Panc1 (cell line): ENCODE measurements at regions not wholly inside any gene's neighbourhood (a gene's known extent, or its start where the extent isn't known, plus 50 kb on each side); places are given as distances from the start of the nearest gene placed in this dataset.

Experiments used
- ATAC-seq: fragments of 200-7000 bp; cut with Tn5 transposase; 2 replicates; pipeline ENCODE4 v1.9.1; 2020; ENCODE audit warnings: mild to moderate bottlenecking, moderate library complexity
- BruUV-seq: library from RNA; stranded (reverse); fragments of 400-500 nt; replicated peaks from 2 replicates; lab custom pipeline; 2021; lab: Mats Ljungman, UMichigan
- CTCF ChIA-PET: fragments of 300-600 bp; sonication (Branson Sonifier 250); formaldehyde crosslinking; loops from one replicate; lab custom pipeline; 2022; ENCODE audit warnings: antibody characterized with exemption; lab: Charles Lee
- POLR2A ChIA-PET: fragments of 300-600 bp; sonication (Branson Sonifier 250); formaldehyde crosslinking; loops from one replicate; lab custom pipeline; 2022; ENCODE audit warnings: antibody characterized with exemption; lab: Charles Lee
- DNase-seq: peaks from one replicate; pipeline ENCODE4 v3.0.0-alpha.2; 2010; ENCODE audit warnings: low read depth, low spot score
- H3K27ac ChIP-seq: 2 replicates; pipeline ENCODE4 v1.5.1; 2011; ENCODE audit warnings: mild to moderate bottlenecking, low read length, inconsistent platforms
- H3K27me3 ChIP-seq: fragments of 200-500 bp; sonication (Bioruptor generic); 2 replicates; pipeline ENCODE4 v1.6.0; 2014; ENCODE audit warnings: low read length, inconsistent platforms; ENCODE audit not compliant: control insufficient read depth, insufficient read depth
- H3K36me3 ChIP-seq: fragments of 200-500 bp; sonication (Bioruptor generic); 2 replicates; pipeline ENCODE4 v1.5.1; 2014; ENCODE audit warnings: inconsistent platforms, mild to moderate bottlenecking, low read length, moderate library complexity; ENCODE audit not compliant: control insufficient read depth, insufficient read depth
- H3K4me1 ChIP-seq: 2 replicates; pipeline ENCODE4 v1.5.1; 2011; ENCODE audit warnings: inconsistent platforms, mild to moderate bottlenecking, low read length, moderate library complexity; ENCODE audit not compliant: control insufficient read depth, insufficient read depth
- H3K4me3 ChIP-seq, 2 experiments: 2 replicates each; pipeline ENCODE4 v1.5.1; 2011 to 2012; ENCODE audit warnings: low read depth in 2 of 2, low read length in 2 of 2, mild to moderate bottlenecking in 2 of 2, inconsistent platforms in 1 of 2, moderate library complexity in 1 of 2
- H3K9me3 ChIP-seq: fragments of 200-500 bp; sonication (Bioruptor generic); 2 replicates; pipeline ENCODE4 v1.5.1; 2014; ENCODE audit warnings: low read depth, mild to moderate bottlenecking, inconsistent platforms, low read length, moderate library complexity; ENCODE audit not compliant: control insufficient read depth, insufficient read depth
- POLR2AphosphoS5 ChIP-seq: IDR thresholded peaks from 2 replicates; pipeline ENCODE4 v1.6.1; 2012; ENCODE audit warnings: mild to moderate bottlenecking, low read depth, low read length, moderate library complexity
- SIN3A ChIP-seq: IDR thresholded peaks from 2 replicates; pipeline ENCODE4 v1.6.1; 2012; ENCODE audit warnings: low read depth, mild to moderate bottlenecking, low read length, moderate library complexity, borderline replicate concordance; ENCODE audit not compliant: insufficient read depth
- TCF7L2 ChIP-seq: IDR thresholded peaks from 2 replicates; pipeline ENCODE4 v1.6.1; 2011; ENCODE audit warnings: mild to moderate bottlenecking, low read depth, low read length, inconsistent platforms
- in situ Hi-C: cut with HindIII; loops from 2 replicates; pipeline ENCODE4 v1.10.0; 2016; ENCODE audit warnings: low sequenced_read_pairs, low pct_unique_long_range_greater_than_20kb
- intact Hi-C: fragments of 100-400 bp; cut with micrococcal nuclease; formaldehyde crosslinking; loops from one replicate; pipeline ENCODE4 v1.10.0; 2022; ENCODE audit not compliant: unreplicated experiment
- TF ChIP-seq, protein P1 (sequence below): fragments of 450-650 bp; IDR thresholded peaks from 2 replicates; pipeline ENCODE4 v1.5.1; 2017; ENCODE audit warnings: mild to moderate bottlenecking
- TF ChIP-seq, protein P2 (sequence below), 2 experiments: IDR thresholded peaks; 2 replicates each; pipeline ENCODE4 v1.6.1; 2011 to 2012; ENCODE audit warnings: low read depth in 2 of 2, control low read depth in 1 of 2, low read length in 1 of 2, mild to moderate bottlenecking in 1 of 2, moderate library complexity in 1 of 2; ENCODE audit not compliant: insufficient read depth in 1 of 2

DNA sequence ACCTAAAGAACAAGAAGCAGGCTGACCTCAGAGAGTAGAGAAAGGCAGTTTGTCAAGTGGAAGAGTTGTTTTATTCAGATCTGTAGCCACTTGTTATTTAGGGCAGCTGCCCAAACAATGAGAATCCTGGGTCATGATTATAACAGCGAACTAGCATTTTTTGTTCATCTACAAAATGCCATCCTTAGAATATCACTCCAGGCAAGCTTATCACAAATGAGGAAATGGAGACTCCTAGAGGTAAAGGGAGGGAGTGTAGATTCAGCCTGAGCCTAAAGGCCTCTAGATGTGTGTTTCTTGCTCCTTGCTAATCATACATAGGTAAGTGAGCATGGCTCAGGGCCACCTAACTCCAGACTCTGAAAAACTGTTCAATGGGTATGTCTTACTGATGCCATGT, 126.1 kb downstream of the HNMT start:
- CTCF ChIA-PET: no interaction called here
- POLR2A ChIA-PET: no interaction called here
- TF ChIP-seq, protein P1, sequence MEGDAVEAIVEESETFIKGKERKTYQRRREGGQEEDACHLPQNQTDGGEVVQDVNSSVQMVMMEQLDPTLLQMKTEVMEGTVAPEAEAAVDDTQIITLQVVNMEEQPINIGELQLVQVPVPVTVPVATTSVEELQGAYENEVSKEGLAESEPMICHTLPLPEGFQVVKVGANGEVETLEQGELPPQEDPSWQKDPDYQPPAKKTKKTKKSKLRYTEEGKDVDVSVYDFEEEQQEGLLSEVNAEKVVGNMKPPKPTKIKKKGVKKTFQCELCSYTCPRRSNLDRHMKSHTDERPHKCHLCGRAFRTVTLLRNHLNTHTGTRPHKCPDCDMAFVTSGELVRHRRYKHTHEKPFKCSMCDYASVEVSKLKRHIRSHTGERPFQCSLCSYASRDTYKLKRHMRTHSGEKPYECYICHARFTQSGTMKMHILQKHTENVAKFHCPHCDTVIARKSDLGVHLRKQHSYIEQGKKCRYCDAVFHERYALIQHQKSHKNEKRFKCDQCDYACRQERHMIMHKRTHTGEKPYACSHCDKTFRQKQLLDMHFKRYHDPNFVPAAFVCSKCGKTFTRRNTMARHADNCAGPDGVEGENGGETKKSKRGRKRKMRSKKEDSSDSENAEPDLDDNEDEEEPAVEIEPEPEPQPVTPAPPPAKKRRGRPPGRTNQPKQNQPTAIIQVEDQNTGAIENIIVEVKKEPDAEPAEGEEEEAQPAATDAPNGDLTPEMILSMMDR: peak; percentile 59
- TF ChIP-seq SIN3A: no peak
- Histone ChIP-seq H3K27me3 (no peaks in the 10 kb centered on the region), H3K4me3 (no peak overlapping the region), H3K9me3 (no peaks in the 10 kb centered on the region), H3K27ac (no peak overlapping the region), H3K36me3 (no peaks in the 10 kb centered on the region), H3K4me1 (no peaks in the 10 kb centered on the region)
- in situ Hi-C loops (no loop called here), intact Hi-C loops (loop anchor here (1.0 kb wide), 1 partner anchor 143 kb away; no protein-coding TSS in a partner anchor)
- DNase-seq (peak; percentile 27), ATAC-seq (peak; percentile 73)
- no TSS peak for BruUV-seq

- in situ Hi-C loops: no loop called here
Observed at GRCh38 chr2:138093455-138093854, 129.2 kb downstream of the HNMT start.

GRCh38 chr2:138094031-138094430, 129.8 kb downstream of the HNMT start:
- ATAC-seq (no peak), DNase-seq (no peak)
- Histone ChIP-seq H3K4me1 (no peaks in the 10 kb centered on the region), H3K27ac (no peak overlapping the region), H3K9me3 (no peaks in the 10 kb centered on the region), H3K27me3 (no peaks in the 10 kb centered on the region), H3K36me3 (no peaks in the 10 kb centered on the region), H3K4me3 (no peak overlapping the region)
- in situ Hi-C loops (no loop called here), intact Hi-C loops (no loop called here)
- ChIA-PET CTCF (no interaction called here), POLR2A (no interaction called here)
- BruUV-seq: no TSS peak
- TF ChIP-seq, protein P2, sequence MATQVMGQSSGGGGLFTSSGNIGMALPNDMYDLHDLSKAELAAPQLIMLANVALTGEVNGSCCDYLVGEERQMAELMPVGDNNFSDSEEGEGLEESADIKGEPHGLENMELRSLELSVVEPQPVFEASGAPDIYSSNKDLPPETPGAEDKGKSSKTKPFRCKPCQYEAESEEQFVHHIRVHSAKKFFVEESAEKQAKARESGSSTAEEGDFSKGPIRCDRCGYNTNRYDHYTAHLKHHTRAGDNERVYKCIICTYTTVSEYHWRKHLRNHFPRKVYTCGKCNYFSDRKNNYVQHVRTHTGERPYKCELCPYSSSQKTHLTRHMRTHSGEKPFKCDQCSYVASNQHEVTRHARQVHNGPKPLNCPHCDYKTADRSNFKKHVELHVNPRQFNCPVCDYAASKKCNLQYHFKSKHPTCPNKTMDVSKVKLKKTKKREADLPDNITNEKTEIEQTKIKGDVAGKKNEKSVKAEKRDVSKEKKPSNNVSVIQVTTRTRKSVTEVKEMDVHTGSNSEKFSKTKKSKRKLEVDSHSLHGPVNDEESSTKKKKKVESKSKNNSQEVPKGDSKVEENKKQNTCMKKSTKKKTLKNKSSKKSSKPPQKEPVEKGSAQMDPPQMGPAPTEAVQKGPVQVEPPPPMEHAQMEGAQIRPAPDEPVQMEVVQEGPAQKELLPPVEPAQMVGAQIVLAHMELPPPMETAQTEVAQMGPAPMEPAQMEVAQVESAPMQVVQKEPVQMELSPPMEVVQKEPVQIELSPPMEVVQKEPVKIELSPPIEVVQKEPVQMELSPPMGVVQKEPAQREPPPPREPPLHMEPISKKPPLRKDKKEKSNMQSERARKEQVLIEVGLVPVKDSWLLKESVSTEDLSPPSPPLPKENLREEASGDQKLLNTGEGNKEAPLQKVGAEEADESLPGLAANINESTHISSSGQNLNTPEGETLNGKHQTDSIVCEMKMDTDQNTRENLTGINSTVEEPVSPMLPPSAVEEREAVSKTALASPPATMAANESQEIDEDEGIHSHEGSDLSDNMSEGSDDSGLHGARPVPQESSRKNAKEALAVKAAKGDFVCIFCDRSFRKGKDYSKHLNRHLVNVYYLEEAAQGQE (IDR thresholded peaks at IDR 0.05; ENCODE audit: insufficient read depth in 1 of 2, low read depth in 2 of 2, low read length in 1 of 2): no peak
- TF ChIP-seq SIN3A: no peak
- TF ChIP-seq TCF7L2: no peak
- no peak for TF ChIP-seq POLR2AphosphoS5
- TF ChIP-seq, protein P1: no peak

More at GRCh38 chr2:138093455-138093854, 129.2 kb downstream of the HNMT start:
- H3K27ac ChIP-seq: no peak overlapping the region
- H3K27me3 ChIP-seq: no peaks in the 10 kb centered on the region
- no peaks in the 10 kb centered on the region for H3K4me1 ChIP-seq
- POLR2A ChIA-PET: no interaction called here
- H3K4me3 ChIP-seq: no peak overlapping the region
- DNase-seq: no peak
- H3K36me3 ChIP-seq: no peaks in the 10 kb centered on the region
- no peak for ATAC-seq
- intact Hi-C loops: no loop called here
- no peak for TF ChIP-seq SIN3A
- TF ChIP-seq, protein P2 (IDR thresholded peaks at IDR 0.05; ENCODE audit: insufficient read depth in 1 of 2, low read depth in 2 of 2, low read length in 1 of 2): no peak
- CTCF ChIA-PET: no interaction called here
- BruUV-seq: no TSS peak
- H3K9me3 ChIP-seq: no peaks in the 10 kb centered on the region
